GM13977 (cell line): ENCODE measurements at regions not wholly inside any gene's neighbourhood (a gene's known extent, or its start where the extent isn't known, plus 50 kb on each side); places are given as distances from the start of the nearest gene placed in this dataset.
"Not testable (repeated sequence)": the region's sequence is repeated elsewhere in the genome, so short reads cannot be mapped to it uniquely, and the experiment has no call there.

Experiments used
- DNase-seq: peaks from one replicate; pipeline ENCODE4 v3.0.0; 2012; ENCODE audit warnings: low spot score
- in situ Hi-C: fragments of 300-500 bp; cut with MboI; formaldehyde crosslinking; loops from one replicate; pipeline ENCODE4 v1.12.0; 2022; ENCODE audit warnings: low sequenced_read_pairs, low pct_unique_long_range_greater_than_20kb, mixed read lengths, inconsistent platforms; ENCODE audit not compliant: unreplicated experiment
- TF ChIP-seq, protein P1 (sequence below): IDR thresholded peaks from 2 replicates; pipeline ENCODE4 v1.5.1; 2012; ENCODE audit warnings: mild to moderate bottlenecking, control low read depth; ENCODE audit not compliant: insufficient read depth; ENCODE audit errors: extremely low read depth, missing control alignments

GRCh38 chr7:81053623-81054022, 134.8 kb upstream of the SEMA3C start:
- no peak for DNase-seq
- in situ Hi-C loops, result no loop called here

DNA sequence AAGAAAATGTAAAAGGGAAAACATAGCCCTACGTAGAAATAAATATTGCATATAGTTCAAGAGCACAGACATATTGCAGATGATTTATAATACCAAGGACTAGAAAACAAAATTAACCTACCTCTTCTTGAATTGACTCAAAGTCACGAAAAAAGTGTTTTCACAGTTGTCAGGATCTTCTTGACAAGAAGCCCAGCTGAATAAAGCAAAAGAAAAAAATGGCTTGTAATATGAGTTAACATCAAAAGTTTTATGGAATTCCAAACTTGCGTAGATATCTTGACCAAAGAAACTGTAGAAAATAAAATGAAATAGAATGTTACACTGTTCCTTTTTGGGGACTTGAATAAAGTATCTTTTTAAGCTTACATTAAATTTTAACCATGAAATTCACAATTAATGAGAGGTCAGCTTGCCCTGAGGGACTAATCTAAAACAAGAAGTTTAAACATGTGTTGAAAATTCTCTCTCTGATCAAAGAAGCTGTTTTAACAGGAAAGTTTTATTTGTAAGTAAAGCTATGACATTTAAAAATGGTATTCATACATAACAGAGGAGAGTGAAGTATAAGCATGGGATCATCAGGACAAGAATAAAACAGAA, 133.1 kb upstream of the SEMA3C start:
- no peak for DNase-seq
- TF ChIP-seq, protein P1, sequence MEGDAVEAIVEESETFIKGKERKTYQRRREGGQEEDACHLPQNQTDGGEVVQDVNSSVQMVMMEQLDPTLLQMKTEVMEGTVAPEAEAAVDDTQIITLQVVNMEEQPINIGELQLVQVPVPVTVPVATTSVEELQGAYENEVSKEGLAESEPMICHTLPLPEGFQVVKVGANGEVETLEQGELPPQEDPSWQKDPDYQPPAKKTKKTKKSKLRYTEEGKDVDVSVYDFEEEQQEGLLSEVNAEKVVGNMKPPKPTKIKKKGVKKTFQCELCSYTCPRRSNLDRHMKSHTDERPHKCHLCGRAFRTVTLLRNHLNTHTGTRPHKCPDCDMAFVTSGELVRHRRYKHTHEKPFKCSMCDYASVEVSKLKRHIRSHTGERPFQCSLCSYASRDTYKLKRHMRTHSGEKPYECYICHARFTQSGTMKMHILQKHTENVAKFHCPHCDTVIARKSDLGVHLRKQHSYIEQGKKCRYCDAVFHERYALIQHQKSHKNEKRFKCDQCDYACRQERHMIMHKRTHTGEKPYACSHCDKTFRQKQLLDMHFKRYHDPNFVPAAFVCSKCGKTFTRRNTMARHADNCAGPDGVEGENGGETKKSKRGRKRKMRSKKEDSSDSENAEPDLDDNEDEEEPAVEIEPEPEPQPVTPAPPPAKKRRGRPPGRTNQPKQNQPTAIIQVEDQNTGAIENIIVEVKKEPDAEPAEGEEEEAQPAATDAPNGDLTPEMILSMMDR, result no peak
- in situ Hi-C loops, result no loop called here

More at GRCh38 chr7:81053623-81054022, 134.8 kb upstream of the SEMA3C start:
- TF ChIP-seq, protein P1, result no peak

DNA sequence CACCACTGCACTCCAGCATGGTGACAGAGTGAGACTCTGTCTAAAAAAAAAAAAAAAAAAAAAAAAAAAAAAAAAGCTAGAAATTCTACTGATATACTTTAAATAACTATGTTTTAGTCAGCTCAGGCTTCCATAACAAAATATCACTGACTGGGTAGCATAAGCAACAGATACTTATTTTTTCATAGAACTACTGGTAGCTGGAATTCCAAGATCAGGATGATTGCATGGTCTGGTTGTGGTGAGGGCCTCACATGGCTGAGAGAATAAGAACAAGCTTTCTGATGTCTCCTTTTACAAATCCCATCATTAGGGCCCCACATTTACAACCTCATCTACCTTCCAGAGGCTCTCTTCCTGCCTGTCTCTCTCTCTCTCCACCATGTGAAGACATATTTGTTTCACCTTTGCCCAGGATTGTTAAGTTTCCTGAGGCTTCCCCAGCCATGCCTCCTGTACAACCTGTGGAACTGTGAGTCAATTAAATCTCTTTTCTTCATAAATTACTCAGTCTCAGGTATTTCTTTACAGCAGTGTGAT, 126.7 kb upstream of the SEMA3C start:
- TF ChIP-seq, protein P1, result no peak
- in situ Hi-C loops, result no loop called here
- DNase-seq, result no peak

DNA sequence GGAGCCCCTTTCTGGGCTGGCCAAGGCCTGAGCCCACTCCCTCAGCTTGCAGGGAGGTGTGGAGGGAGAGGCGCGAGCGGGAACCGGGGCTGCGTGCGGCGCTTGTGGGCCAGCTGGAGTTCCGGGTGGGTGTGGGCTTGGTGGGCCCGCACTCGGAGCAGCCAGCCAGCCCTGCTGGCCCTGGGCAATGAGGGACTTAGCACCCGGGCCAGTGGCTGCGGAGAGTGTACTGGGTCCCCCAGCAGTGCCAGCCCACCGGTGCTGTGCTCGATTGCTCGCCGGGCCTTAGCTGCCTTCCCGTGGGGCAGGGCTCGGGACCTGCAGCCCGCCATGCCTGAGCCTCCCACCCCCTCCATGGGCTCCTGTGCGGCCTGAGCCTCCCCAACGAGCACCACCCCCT, 123.8 kb upstream of the SEMA3C start:
- in situ Hi-C loops, DNase-seq: not testable (repeated sequence)

GRCh38 chr7:81040496-81040895, 121.6 kb upstream of the SEMA3C start:
- TF ChIP-seq, protein P1, result no peak
- in situ Hi-C loops, result no loop called here
- no peak for DNase-seq

DNA sequence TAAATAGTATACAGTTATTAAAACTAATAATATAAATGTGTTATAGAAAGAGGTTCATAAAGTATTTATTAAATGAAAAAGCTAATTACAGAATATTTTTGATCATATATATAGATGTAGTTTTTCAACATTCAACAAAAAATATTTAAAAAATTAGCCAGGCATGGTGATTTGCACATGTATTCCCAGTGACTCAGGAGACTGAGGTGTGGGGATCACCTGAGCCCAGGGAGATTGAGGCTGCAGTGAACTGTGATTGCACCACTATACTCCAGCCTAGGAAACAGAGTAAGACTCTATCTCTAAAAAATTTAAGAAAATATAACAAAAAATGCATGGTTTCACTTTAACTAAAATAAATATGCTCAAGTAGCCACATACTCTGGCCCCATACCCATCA, 118.0 kb upstream of the SEMA3C start:
- TF ChIP-seq, protein P1, result no peak
- in situ Hi-C loops, result no loop called here
- DNase-seq, result no peak

DNA sequence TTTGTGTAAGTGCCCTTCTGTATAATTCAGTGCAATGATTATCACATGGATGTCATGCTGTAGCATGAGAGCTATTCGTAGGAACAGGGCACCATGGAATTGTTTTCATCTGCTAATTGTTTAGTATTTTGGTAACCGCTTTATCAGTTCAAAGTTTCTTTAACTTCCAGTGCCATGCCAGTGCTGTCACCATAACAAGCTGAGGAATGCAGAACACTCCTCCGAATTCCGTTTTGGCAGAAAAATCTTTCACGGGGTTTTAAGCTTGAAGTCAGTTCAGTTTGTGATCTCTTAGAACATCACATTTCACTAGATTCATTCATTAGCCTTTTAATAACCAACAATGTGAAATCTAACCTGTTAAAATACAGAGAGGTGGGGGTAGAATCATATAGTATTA, 117.2 kb upstream of the SEMA3C start:
- TF ChIP-seq, protein P1, result no peak
- in situ Hi-C loops, result no loop called here
- no peak for DNase-seq
